Coronary artery (tissue), 2 donors: ENCODE measurements at regions not wholly inside any gene's neighbourhood (a gene's known extent, or its start where the extent isn't known, plus 50 kb on each side); places are given as distances from the start of the nearest gene placed in this dataset.
"Not testable (repeated sequence)": the region's sequence is repeated elsewhere in the genome, so short reads cannot be mapped to it uniquely, and the experiment has no call there.

Experiments
- DNase-seq: peaks from one replicate; pipeline ENCODE4 v3.0.0-alpha.2; 2017; ENCODE audit warnings: low spot score
- H3K27ac ChIP-seq, 2 donors: fragments of 200-600 bp; sonication (generic); one replicate each; pipeline ENCODE4 v1.5.1; 2016 to 2019
- H3K4me3 ChIP-seq: fragments of 200-600 bp; sonication (generic); 2 replicates; pipeline ENCODE4 v1.5.1; 2016; ENCODE audit warnings: mild to moderate bottlenecking, moderate library complexity
- TF ChIP-seq, protein P1 (sequence below): fragments of 200-600 bp; sonication (generic); IDR thresholded peaks from one replicate; pipeline ENCODE4 v1.5.1; 2019; ENCODE audit warnings: antibody characterized with exemption

DNA sequence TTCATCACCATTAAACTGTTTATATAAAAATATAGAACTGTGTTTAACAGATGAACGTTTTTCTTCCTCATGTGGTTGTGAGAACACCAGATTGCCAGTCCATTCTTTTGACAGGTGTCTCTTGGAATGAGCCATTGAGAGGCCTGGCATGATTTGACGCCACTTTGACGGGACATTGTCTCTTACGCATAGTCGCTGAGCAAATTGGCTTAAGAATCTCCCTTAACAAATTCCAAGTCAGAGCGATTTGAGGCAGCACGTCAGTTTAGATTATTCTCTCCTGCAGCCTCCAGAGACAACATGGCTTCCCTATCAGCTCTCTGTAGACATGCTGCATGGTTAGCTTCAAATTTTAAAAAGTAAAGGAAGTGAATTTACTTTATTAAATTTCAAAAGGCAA is 510.7 kb upstream of the ACO1 start:
- no peak for DNase-seq
- TF ChIP-seq, protein P1, sequence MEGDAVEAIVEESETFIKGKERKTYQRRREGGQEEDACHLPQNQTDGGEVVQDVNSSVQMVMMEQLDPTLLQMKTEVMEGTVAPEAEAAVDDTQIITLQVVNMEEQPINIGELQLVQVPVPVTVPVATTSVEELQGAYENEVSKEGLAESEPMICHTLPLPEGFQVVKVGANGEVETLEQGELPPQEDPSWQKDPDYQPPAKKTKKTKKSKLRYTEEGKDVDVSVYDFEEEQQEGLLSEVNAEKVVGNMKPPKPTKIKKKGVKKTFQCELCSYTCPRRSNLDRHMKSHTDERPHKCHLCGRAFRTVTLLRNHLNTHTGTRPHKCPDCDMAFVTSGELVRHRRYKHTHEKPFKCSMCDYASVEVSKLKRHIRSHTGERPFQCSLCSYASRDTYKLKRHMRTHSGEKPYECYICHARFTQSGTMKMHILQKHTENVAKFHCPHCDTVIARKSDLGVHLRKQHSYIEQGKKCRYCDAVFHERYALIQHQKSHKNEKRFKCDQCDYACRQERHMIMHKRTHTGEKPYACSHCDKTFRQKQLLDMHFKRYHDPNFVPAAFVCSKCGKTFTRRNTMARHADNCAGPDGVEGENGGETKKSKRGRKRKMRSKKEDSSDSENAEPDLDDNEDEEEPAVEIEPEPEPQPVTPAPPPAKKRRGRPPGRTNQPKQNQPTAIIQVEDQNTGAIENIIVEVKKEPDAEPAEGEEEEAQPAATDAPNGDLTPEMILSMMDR = no peak
- Histone ChIP-seq H3K4me3 (no peak overlapping the region), H3K27ac (no peak overlapping the region)

DNA sequence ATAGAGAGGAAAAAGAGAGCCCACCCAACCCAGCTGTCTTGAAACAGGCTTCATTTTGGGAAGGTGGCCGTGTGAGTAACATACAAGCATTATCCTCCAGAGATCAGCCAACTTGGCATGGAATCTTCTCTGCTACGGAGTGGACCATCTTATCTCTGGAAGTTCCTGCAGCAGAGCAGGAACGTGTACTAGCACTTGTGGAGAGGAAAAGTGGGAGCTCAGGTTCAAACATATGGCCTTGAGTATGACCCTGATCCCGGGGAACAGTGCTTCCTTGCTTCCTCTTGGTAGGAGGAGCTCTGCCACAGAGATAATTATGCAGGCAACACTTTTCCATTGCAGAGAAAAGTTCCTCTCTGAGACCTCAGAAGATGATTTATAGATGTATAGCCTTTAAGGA is 490.4 kb upstream of the ACO1 start:
- no peak overlapping the region for H3K4me3 ChIP-seq
- H3K27ac ChIP-seq = no peak overlapping the region
- DNase-seq = no peak
- TF ChIP-seq, protein P1 = no peak

DNA sequence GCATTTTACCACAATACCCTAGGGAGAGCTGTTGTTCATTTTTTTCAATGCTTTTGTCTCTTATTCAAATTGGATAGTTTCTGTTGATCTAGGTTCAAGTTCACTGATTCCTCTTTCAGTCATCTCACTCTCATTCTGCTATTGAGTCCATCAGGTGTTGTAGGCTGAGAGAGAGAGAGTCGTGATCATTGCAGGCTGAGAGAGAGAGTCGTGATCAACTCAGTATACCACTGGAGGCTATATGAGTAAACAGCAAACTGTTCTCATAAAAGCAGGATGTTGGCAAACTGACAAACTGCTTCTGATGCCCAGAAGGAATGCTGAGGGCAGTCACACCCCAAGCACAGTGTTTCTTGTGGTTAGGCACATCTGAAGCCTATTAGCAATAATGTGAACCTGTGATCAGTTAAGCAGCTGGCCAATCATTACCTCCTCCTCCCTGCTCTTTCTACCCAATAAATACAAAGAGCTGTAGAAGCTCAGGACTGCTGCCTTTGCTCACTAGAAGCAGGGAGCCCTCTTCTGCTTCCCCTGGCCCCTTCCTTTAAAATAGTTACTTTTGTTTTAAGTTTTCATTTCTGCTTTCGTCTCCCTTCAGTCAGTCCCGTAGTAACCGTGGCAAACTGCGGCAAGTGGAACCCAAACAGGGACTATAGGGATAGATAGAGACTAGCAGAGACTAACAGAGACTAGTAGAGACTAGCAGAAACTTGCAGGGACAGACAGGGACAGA is 476.1 kb upstream of the ACO1 start:
- Histone ChIP-seq H3K4me3 (no peak overlapping the region), H3K27ac (no peak overlapping the region)
- TF ChIP-seq, protein P1 = no peak
- no peak for DNase-seq

DNA sequence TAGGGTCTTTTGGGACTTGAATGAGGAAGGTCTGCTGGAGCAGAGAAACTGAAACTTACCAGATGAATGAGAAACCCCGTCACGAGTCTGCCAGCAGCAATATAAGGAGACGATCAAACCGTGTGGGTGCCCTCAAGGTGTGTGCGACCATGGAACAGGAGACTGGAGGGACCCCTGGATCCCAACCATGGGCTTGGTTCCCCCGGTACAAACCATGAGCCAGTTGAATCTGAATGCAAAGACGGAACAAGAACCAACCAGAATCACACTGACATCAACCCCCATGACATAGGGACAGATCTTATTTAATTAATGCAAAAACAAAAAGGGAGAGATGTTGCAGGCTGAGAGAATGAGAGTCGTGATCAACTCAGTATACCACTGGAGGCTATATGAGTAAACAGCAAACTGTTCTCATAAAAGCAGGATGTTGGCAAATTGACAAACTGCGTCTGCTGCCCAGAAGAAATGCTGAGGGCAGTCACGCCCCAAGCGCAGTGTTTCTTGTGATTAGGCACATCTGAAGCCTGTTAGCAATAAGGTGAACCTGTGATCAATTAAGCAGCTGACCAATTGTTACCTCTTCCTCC is 475.5 kb upstream of the ACO1 start:
- TF ChIP-seq, protein P1 = no peak
- H3K27ac ChIP-seq = no peak overlapping the region
- DNase-seq = no peak
- H3K4me3 ChIP-seq = no peak overlapping the region

DNA sequence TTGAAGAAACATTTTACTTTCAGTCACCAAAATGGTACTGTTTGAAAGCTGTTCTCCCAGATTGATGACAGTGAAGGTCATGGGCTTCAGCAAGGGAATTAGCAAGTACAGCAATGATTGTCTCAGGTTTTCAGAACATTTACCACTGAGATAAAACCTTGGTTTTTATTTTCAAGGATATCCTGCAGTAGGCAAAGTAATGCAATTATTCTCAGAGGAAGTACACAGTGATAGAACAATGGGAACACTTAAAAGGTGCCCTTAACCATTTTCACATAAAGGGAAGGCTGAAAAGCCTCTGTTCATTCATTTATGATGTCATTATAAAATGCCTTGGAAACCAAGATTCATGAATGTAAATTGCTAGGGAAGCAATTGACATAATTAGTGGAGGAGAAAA is 471.8 kb upstream of the ACO1 start:
- no peak overlapping the region for H3K27ac ChIP-seq
- TF ChIP-seq, protein P1 = no peak
- DNase-seq = no peak
- H3K4me3 ChIP-seq = no peak overlapping the region

DNA sequence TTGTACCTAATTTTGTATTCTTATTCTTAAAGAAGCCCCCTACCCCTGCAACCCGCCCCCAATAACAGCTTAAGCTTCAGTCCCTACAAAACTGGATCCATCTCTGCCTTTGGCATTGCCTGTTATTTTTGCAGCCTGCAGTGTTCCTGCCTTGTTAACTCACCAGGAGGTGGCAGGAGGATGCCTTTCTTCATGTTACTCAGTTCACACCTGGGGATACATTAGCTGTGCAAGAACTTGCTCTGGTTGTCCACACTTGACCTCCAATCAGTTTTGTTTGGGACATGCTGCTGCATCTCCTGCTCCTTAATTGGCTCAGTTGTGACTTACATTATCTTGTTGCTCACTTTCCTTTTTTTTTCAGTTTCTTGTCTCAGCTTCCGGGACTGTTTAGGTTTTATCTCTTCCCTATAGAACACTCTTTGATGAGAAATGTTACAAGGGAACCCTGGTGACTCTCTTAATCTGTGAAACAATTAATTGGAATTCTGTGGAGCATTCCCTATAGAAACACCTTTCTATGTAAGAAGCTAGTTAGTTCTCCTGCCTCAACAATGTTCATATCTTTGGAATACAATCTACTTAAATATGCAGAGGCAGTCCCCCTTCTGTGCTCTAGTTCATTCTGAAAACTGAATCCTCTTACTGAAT is 467.7 kb upstream of the ACO1 start:
- DNase-seq = no peak
- Histone ChIP-seq H3K27ac (no peak overlapping the region), H3K4me3 (no peak overlapping the region)
- TF ChIP-seq, protein P1 = no peak

DNA sequence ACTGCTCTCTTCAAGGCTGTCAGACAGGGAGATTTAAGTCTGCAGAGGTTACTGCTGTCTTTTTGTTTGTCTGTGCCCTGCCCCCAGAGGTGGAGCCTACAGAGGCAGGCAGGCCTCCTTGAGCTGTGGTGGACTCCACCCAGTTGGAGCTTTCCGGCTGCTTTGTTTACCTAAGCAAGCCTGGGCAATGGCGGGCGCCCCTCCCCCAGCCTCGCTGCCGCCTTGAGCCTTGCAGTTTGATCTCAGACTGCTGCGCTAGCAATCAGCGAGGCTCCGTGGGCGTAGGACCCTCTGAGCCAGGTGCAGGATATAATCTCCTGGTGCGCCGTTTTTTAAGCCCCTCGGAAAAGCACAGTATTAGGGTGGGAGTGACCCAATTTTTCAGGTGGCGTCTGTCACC is 446.7 kb upstream of the ACO1 start:
- H3K27ac ChIP-seq, DNase-seq, H3K4me3 ChIP-seq: not testable (repeated sequence)
